Vagina (tissue), 2 donors: ENCODE measurements at regions not wholly inside any gene's neighbourhood (a gene's known extent, or its start where the extent isn't known, plus 50 kb on each side); places are given as distances from the start of the nearest gene placed in this dataset.
"Not testable (repeated sequence)": the region's sequence is repeated elsewhere in the genome, so short reads cannot be mapped to it uniquely, and the experiment has no call there.

Source experiments
- POLR2A ChIP-seq, 2 donors: fragments of 450-650 bp; IDR thresholded peaks; one replicate each; pipeline ENCODE4 v1.6.1; 2017; ENCODE audit warnings: antibody characterized with exemption in 2 of 2, mild to moderate bottlenecking in 2 of 2, moderate library complexity in 2 of 2
- POLR2AphosphoS5 ChIP-seq, 2 donors: sonication (generic); formaldehyde crosslinking; IDR thresholded peaks; one replicate each; pipeline ENCODE4 v1.9.0; 2017; ENCODE audit warnings: antibody characterized with exemption in 2 of 2, mild to moderate bottlenecking in 2 of 2, low read depth in 1 of 2; ENCODE audit not compliant: insufficient read depth in 1 of 2
- TF ChIP-seq, protein P1 (sequence below), 3 experiments: fragments of 450-650 bp in 2 of 3; fragments of 200-600 bp in 1 of 3; sonication (generic) in 1 of 3; IDR thresholded peaks; one replicate each; pipeline ENCODE4 v1.5.1; 2017 to 2019; ENCODE audit warnings: antibody characterized with exemption in 3 of 3, mild to moderate bottlenecking in 2 of 3, moderate library complexity in 2 of 3

DNA sequence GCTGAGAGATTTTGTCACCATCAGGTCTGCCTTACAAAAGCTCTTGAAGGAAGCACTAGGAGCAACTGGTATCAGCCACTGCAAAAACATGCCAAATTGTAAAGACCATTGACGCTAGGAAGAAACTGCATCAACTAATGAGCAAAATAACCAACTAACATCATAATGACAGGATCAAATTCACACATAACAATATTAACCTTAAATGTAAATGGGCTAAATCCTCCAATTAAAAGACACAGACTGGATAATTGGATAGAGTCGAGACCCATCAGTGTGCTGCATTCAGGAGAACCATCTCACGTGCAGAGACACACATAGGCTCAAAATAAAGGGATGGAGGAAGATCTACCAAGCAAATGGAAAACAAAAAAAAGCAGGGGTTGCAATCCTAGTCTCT lies 53.1 kb upstream of the SELENOP start:
- TF ChIP-seq, protein P1, sequence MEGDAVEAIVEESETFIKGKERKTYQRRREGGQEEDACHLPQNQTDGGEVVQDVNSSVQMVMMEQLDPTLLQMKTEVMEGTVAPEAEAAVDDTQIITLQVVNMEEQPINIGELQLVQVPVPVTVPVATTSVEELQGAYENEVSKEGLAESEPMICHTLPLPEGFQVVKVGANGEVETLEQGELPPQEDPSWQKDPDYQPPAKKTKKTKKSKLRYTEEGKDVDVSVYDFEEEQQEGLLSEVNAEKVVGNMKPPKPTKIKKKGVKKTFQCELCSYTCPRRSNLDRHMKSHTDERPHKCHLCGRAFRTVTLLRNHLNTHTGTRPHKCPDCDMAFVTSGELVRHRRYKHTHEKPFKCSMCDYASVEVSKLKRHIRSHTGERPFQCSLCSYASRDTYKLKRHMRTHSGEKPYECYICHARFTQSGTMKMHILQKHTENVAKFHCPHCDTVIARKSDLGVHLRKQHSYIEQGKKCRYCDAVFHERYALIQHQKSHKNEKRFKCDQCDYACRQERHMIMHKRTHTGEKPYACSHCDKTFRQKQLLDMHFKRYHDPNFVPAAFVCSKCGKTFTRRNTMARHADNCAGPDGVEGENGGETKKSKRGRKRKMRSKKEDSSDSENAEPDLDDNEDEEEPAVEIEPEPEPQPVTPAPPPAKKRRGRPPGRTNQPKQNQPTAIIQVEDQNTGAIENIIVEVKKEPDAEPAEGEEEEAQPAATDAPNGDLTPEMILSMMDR (IDR thresholded peaks at IDR 0.05): not testable (repeated sequence)
- TF ChIP-seq POLR2A (IDR thresholded peaks at IDR 0.05); POLR2AphosphoS5 (IDR thresholded peaks at IDR 0.05; ENCODE audit: insufficient read depth in 1 of 2, low read depth in 1 of 2): not testable (repeated sequence)
